Stimulated activated CD4-positive, alpha-beta T cell treated with anti-CD3 and anti-CD28 coated beads, TNF-alpha, amount 100 ng/mL, for 4 hours (primary cell): ENCODE measurements at regions not wholly inside any gene's neighbourhood (a gene's known extent, or its start where the extent isn't known, plus 50 kb on each side); places are given as distances from the start of the nearest gene placed in this dataset.
"Not testable (repeated sequence)": the region's sequence is repeated elsewhere in the genome, so short reads cannot be mapped to it uniquely, and the experiment has no call there.

ENCODE experiments used
- DNase-seq, 3 experiments: peaks; one replicate each; pipeline ENCODE4 v3.0.0-alpha.2; 2020; ENCODE audit warnings: low read depth in 3 of 3

DNA sequence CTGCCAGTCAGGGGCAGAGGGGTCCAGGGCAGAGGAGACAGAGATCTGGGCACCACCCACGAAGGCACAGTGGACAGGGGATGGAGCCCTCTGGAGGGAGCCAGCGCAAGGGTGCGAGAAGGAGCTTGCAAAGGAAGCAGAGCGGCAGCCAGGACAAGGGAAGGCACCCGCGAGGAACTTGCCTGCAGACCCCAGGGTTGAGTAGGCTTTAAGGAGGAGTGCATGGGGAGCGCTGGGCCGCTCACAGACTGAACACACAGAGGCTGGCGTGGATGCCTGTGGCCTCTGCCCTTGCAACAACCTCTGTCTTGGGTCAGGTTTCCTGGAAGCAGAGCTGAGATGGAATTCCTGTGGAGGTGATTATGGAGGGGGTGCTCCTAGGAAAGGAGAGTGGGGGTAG is 374.4 kb downstream of the CNTNAP3B start:
- DNase-seq: not testable (repeated sequence)

DNA sequence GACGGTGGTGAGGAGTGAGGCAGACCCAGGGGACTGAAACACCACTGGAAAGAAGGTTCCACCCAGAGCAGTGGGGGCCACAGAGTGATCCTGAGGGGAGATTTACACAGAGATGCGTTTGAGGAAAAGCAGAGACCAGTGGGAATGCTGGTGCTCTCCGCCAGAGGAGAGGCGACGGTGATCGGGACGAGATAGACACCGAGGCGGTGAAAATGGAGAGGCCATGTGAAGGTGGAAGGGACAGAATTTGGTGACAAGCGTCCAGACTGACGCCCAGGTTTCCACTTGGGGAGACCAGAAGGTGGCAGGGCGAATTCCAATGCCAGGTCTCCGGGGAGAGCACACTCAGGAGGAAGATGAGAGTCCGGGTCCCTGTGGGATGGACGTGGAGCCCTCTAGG is 374.8 kb downstream of the CNTNAP3B start:
- not testable (repeated sequence) for DNase-seq

DNA sequence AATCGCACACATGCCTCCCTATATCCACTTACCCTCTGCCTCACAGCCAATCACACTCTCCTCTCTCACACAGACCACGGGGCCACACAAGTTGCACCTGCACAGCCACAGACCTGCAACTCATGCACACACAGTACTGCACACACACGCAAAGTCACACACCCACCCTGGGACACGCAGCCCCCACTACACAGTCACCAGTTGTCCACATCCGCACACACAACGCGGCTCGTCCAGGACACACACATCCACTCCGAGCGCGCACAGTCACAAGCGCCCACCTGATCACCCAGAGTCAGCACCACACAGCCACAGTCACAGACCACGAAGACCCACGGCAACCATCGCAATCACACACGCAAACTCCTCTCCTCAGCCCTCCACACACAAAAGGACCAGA is 387.3 kb downstream of the CNTNAP3B start:
- not testable (repeated sequence) for DNase-seq

DNA sequence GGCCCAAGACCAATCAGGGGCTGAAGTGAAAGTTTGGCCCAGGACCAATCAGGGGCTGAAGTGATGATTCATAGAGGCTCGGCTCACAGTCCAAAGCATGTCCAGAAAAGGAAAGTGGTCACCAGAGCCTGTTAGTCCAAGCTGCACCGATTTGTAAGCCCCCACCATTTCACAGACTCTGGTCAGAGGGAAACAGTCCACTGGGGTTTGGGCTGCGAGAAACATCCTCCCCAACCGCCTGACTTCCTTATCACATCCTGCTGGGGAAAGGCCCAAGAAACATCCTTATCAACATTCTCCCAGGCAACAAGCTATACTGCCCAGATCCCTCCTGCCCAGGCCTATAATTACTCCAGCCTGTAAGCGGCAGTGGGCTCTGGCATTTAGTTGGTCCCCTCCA is 388.1 kb downstream of the CNTNAP3B start:
- DNase-seq: not testable (repeated sequence)

DNA sequence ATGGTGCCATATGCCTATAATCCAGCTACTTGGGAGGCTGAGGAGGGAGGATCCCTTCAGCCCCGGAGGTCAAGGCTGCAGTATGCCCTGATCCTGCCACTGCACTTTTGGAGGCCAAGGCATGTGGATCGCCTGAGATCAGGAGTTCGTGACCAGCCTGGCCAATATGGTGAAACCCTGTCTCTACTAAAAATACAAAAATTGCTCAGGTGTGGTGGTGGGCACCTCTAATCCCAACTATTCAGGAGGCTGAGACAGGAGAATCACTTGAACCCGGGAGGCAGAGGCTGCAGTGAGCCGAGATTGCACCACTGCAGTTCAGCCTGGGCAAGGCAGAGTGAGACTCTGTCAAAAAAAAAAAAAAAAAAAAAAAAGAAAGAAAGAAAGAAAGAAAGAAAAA is 390.5 kb downstream of the CNTNAP3B start:
- not testable (repeated sequence) for DNase-seq

DNA sequence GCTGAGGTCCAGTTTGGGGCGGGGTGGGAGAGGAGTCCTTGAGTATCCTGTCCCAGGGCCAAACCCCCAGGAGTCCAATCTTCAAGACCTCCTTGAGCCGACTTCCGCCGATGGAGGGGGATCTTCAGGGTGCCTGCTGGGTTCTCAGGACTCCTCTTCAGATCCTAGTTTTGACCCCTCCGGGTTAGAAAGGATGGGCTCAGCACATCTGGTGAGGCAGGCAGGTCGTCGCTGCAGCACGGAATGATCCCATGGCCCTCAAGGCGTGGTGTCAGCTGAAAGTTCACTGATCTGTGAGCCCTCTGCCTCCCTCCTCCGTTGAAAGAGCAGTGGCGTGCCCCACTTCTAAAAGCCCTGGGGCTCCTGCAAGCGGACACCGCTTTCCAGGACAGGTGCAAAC is 430.0 kb downstream of the CNTNAP3B start:
- not testable (repeated sequence) for DNase-seq

DNA sequence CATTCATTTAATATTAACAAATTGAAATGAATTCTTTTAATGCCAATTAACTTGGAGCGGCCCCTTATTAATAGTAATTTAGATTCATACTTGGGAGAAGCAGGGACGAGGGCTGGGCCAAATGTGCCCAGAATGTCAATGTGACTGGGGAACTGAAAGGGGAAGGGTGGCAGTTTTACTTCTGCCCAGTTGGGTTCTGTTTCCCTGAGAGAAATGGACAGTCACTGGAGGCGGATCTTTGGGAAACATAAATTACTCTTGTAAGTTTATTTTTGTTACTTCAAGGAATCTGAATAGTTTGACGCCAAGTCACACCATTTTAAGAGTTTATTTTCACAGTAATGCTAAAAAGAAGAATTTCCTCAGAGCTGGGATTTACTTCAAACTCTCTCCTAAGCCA is 432.1 kb downstream of the CNTNAP3B start:
- not testable (repeated sequence) for DNase-seq

DNA sequence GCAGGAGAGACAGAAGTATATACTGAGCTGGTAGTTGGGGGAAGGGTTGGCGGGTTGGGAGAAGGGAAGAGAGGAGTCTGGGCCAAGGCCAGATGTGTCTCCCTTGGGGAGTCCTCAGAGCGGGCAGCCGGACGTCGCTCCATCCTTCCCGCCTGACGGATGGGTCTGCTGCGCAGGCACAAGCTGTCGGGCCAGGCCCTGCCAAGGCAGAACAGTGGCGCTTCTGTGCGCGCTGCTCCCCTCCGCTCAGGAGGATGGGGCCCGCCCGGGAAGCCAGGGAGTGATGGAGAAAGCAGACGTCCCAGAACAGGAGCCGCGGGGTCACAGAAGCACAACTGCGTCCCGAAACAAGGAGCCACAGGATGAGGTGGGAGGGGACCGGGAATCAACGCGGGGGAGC is 449.9 kb downstream of the CNTNAP3B start:
- DNase-seq: not testable (repeated sequence)

DNA sequence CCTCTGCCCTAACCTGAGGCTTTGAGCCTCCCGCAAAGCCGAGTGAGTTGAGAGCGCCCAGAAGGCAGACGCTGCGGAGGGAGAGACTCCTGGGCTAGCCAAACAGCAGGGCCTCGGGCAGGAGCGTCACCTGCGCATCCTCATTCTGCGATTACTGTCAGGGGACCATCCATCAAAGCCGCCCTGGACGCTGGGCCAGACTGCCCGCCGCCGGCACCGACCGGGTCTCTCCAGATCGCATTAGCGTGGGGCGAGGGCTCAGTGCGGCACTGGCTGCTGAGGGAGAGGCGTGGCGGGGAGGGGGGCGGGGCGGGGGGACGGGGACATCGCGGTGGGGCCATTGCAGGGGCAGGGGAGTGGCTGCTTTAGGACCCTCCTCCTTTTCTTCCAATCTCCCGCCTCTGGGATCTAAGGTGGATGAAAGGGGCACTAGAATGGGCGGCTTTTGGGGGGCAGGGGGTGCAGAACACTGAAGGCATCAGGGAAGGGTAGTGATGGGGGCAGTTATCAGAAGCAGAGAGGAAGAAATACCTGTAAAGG is 465.7 kb downstream of the CNTNAP3B start:
- DNase-seq: not testable (repeated sequence)

DNA sequence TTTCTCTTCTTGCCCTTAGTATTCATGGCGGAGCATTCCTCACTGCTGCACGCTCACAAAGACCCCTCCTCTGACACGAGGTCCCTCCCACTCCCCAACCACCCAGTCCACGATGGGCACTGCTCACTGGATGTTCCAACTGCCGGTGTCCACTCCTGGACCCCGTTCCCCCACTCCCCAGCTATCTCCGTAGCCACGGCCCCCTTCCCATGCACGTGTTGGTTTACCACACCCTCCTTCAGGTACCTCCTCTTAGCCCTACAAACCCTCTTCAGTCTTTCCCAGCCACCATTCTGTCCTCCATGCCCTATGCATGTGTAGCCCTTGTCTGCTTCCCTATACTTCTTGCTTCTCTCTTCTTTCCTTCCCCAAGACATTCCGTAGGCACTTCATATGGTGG is 469.6 kb upstream of the ZNG1F start:
- DNase-seq: not testable (repeated sequence)

DNA sequence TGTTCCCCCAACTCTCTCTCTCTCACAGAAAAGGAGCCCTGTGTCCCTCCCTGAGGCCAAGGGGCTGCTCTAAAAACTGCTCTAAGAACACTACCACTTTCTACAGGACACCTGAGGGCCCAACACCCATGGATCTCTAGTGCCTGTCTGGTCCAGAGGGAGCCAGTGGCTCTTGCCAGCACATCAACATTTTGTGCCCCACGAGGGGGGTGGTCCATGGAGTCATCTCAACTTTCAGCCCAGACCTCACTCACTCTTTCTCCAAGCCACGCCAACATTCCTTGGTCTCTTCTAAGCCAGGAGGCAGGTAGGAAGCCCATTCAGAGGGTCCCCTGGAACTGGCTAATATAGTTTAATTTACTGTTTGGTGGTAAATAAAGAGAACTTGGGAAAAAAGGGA is 469.0 kb upstream of the ZNG1F start:
- DNase-seq: not testable (repeated sequence)

DNA sequence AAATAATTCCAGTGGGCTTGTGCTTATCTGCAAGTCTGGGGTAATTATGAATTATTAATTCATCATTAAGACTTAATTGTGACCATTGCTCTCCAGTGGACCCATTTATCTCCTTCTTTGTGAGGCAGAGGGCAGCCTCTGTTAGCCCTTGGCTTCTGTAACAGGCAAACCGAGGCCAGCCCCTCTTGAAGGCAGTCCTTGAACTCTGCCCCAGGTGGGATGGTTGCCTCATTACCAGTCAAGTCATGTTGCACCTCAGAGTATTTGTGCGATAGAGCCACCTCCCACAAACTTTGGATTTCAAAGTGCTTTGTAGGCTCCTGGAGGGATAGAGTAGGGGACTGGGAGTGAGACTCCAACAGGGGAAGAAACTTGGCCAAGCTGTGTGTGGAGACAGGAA is 468.0 kb upstream of the ZNG1F start:
- DNase-seq: not testable (repeated sequence)

DNA sequence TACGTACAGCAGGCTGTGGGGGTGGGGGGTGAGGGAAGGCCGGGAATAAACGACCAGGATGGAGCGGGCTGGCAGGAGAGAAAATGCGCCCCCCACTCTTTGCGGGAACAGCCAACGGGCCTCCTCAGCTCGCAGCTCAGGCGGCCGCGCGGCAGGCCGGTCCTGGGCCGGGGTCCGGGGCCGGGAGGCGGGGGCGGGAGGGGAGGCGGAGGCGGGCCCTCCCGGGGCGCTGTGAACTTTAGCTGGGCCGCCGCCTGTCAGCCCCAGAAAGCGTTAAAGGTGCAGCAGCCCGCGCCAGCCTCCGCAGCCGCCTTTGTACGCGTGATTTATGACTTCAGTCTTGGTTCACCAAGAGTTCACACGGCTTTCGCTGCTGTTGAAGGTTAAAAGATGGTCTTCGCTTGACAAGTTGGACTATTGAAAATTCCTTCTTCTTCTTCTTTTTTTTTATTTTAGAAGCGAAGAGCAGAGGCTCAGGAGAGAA is 466.0 kb upstream of the ZNG1F start:
- not testable (repeated sequence) for DNase-seq

DNA sequence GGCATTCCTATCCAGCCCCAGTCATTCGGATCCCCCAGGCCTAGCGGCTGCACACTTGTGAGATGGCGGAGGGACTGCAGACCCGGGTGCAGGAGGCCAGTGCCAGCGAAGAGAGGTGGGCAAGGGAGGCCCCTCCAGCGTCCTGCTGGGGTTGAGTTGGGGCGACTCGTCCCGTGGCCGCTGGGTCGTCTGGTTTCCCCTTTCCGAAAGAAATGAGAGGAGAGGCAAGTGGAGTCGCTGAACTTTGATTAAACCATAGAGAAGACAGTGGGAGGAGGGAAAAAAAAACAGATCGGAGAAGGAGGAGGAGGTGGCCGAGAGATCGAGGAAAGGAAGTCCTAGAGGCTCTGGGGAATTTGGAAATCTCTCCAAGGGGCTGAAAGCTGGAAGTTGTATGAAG is 465.2 kb upstream of the ZNG1F start:
- not testable (repeated sequence) for DNase-seq

DNA sequence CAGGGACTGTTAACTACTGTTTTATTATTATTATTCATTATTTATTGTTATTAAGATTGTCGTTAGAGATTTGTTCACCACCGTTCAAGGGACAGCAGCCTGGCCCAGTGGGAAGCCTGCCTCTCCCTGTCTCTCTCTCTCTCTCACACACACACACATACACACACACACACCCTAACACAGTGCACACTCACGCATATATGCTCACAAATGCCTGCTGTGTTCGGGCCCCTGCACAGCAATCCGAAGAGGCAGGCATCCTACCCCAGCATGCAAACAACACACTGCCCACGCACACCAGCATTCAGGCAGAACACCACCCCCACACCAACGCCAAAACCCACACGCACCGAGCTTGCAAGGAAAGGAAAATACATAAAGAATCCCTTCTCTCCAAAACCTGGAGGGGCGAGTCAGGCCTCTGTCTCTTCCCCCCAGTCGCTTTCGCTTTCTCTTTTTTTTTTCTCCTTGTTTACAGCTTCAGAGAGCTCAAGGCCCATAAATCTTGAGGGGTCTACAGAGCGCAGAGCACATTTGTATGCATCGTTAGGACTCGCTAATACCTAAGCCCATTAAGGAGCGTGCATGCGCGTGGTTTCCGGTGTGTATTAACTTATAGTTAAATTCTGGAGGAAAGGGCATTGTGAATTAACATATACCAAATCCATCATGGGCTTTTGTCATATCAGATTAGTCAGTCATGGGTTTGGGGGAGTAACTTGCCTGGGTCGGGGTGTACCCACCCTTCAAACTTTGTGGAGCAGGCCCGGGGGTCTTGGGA is 464.6 kb upstream of the ZNG1F start:
- not testable (repeated sequence) for DNase-seq

DNA sequence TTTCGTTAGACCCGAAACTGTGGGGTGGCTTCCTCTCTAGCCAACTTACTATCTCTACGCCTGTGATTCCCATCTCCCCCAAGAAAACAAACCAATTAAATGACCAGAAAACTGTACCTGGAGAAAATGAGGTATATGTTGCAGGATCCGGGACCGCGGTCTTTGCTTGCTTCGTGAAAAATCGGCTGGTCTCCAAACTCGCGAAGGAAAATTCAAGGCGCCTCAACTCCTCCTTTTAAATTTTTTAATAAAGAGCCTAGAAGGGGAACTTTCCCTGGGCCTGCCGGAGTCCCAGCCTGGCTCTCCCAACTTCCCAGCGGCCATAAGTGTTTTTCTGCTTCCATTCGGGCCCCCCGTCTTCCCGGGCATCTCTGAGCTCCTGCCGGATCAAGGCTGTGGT is 463.7 kb upstream of the ZNG1F start:
- DNase-seq: not testable (repeated sequence)

DNA sequence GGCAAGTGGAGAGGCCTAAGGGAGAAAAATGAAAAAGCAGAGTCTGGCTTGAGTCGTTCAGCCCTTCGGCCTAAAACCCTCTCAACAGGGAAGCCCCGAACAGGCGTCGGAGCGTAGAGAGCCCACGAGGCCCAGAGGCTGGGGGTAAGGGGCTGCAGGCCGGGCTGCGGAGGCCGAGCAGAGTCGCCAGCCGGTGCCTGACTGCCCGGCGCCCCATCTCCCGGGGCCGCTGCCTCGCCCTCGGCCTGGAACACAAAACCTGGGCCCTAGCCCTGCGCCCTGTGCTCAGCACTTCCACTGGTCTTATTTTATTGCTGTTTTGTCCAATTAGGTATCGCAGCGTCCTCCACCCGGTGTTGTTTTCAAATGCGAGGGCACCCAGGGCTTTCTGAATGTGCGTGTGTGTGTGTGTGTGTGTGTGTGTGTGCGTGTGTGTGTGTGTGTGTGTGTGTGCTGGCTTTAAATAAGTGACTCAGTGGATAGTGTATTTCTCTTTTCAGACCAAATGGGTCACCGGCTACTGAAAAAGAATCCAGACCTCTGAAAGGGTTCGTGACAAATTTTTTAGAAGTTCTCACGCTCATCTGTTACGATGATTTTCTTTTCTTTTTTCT is 463.1 kb upstream of the ZNG1F start:
- DNase-seq: not testable (repeated sequence)

DNA sequence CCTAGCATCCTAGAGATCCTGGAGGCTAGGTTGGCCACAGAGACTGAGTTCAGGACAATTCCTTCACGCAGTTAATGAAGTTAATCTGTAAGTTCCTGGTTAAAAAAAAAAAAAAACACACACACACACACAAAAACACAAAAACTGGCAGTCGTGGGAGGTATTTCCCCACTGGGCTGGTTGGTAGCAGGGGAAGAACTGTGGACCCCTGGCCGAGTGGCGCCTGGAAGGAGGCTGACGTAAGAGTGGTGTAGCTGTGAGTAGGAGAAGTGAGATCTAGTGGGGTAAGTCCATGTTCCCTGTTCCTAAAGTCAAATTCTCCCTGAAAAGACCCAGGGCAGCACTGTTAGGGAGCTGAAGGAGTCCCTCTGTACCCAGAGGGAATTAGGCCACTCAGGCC is 461.0 kb upstream of the ZNG1F start:
- not testable (repeated sequence) for DNase-seq

DNA sequence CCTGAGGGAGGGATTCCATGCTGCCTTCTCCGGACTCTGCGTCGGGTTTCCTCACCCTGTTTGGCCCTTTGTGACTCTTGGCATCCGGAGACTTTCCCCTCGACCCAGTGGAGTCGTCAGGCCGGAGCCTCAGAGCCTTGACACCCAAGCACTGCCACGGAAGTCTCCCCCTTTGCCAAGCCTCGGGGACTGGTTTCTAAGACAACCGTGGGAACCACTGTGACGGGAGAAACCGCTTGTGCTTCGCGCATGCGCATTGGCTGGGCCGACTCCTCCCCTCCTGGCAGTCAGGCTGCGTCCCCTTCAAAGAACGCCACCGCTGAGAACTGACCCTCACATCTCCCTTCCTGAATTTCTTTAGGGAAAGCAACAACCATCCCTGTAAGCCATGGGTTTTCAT is 459.4 kb upstream of the ZNG1F start:
- DNase-seq: not testable (repeated sequence)

DNA sequence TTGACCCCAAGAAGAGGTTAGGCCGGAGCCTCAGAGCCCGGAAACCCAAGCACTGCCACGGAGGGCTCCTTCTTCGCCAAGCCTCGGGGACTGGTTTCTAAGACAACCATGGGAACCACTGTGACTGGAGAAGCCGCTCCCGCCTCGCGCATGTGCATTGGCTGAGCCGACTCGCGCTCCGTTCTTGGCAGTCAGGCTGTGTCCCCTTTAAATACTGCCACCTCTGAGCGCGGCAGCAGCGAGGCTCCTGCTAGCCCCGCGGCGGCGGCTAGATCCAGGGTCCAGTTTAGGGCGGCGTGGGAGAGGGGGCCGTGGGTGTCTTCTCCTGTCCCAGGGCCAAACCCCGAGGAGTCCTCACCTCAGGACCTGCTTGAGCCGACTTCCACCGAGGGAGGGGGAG is 457.1 kb upstream of the ZNG1F start:
- DNase-seq: not testable (repeated sequence)

DNA sequence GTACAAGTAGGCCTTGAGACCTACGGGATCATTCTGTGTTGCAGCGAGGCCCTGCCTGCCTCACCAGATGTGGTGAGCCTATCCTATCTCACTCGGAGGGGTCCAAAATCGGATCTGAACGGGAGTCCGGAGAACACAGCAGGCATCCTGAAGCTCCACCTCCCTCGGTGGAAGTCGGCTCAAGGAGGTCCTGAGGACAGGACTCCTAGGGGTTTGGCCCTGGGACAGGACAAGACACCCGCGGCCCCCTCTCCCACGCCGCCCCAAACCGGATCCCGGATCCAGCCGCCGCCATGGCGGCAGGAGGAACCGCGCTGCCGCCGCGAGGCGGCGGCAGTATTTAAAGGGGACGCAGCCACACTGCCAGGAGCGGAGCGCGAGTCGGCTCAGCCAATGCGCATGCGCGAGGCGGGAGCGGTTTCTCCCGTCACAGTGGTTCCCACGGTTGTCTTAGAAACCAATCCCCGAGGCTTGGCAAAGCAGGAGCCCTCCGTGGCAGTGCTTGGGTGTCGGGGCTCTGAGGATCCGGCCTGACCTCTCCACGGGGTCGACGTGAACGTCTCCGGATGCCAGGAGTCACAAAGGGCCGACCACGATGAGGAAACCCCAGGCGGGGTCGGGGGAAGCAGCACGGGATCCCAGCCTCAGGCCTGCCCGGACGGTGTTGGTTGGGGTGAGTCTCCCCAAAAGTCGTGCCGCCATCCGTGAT is 454.6 kb upstream of the ZNG1F start:
- DNase-seq: peak in 2 of 3 experiments; percentile 37

DNA sequence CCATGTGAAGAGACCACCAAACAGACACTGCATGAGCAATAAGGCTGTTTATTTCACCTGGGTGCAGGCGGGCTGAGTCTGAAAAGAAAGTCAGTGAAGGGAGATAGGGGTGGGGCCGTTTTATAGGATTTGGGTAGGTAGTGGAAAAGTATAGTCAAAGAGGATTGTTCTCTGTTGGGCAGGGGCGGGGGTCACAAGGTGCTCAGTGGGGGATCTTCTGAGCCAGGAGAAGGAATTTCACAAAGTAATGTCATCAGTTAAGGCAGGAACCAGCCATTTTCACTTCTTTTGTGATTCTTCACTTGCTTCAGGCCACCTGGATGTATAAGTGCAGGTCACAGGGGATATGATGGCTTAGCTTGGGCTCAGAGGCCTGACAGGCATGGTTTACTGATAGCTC is 444.6 kb upstream of the ZNG1F start:
- DNase-seq: not testable (repeated sequence)
